H9 (cell line): ENCODE measurements at regions not wholly inside any gene's neighbourhood (a gene's known extent, or its start where the extent isn't known, plus 50 kb on each side); places are given as distances from the start of the nearest gene placed in this dataset.

Experiments used
- DNase-seq: peaks from one replicate; pipeline ENCODE4 v3.0.0-alpha.2; 2017
- H2AFZ ChIP-seq: one replicate; pipeline ENCODE4 v1.6.1; 2013; ENCODE audit warnings: mild to moderate bottlenecking, low read length, control low read depth, moderate library complexity
- H2AK5ac ChIP-seq: 2 replicates; pipeline ENCODE4 v1.6.1; 2013; ENCODE audit warnings: low read length, control low read depth, mixed read lengths; ENCODE audit not compliant: insufficient read length
- H2BK120ac ChIP-seq: one replicate; pipeline ENCODE4 v1.6.1; 2013; ENCODE audit warnings: low read depth, mild to moderate bottlenecking, low read length, control low read depth, inconsistent platforms; ENCODE audit not compliant: poor library complexity, severe bottlenecking
- H2BK12ac ChIP-seq: 2 replicates; pipeline ENCODE4 v1.6.1; 2013; ENCODE audit warnings: low read length, control low read depth, mixed read lengths, low read depth; ENCODE audit not compliant: insufficient read length
- H2BK15ac ChIP-seq: 2 replicates; pipeline ENCODE4 v1.6.1; 2013; ENCODE audit warnings: low read depth, low read length, control low read depth
- H2BK20ac ChIP-seq: one replicate; pipeline ENCODE4 v1.6.1; 2013; ENCODE audit warnings: low read depth, mild to moderate bottlenecking, low read length, control low read depth, inconsistent platforms; ENCODE audit not compliant: poor library complexity, severe bottlenecking
- H2BK5ac ChIP-seq: 2 replicates; pipeline ENCODE4 v1.6.1; 2013; ENCODE audit warnings: low read length, control low read depth, mixed read lengths; ENCODE audit not compliant: insufficient read length
- H3K14ac ChIP-seq: 2 replicates; pipeline ENCODE4 v1.6.1; 2013; ENCODE audit warnings: low read length, control low read depth; ENCODE audit not compliant: insufficient read depth
- H3K18ac ChIP-seq: 2 replicates; pipeline ENCODE4 v1.6.1; 2013; ENCODE audit warnings: low read depth, mild to moderate bottlenecking, mixed read lengths, low read length, control low read depth; ENCODE audit not compliant: insufficient read length
- H3K23ac ChIP-seq: 2 replicates; pipeline ENCODE4 v1.6.1; 2013; ENCODE audit warnings: low read length, control low read depth, mixed read lengths, low read depth; ENCODE audit not compliant: insufficient read length
- H3K23me2 ChIP-seq: 2 replicates; pipeline ENCODE4 v1.6.1; 2013; ENCODE audit warnings: low read depth, mild to moderate bottlenecking, mixed read lengths, low read length, control low read depth; ENCODE audit not compliant: insufficient read length, poor library complexity, severe bottlenecking
- H3K27ac ChIP-seq: 2 replicates; pipeline ENCODE4 v1.5.1; 2013; ENCODE audit warnings: low read length, control low read depth, mixed read lengths, low read depth; ENCODE audit not compliant: insufficient read length
- H3K27me3 ChIP-seq: 2 replicates; pipeline ENCODE4 v1.6.1; 2013; ENCODE audit warnings: low read length, control low read depth, inconsistent platforms; ENCODE audit not compliant: insufficient read depth
- H3K4ac ChIP-seq: 2 replicates; pipeline ENCODE4 v1.6.1; 2013; ENCODE audit warnings: low read depth, mild to moderate bottlenecking, control low read depth, inconsistent platforms, low read length, moderate library complexity
- H3K4me1 ChIP-seq: 2 replicates; pipeline ENCODE4 v1.6.1; 2013; ENCODE audit warnings: low read length, control low read depth, inconsistent platforms; ENCODE audit not compliant: insufficient read depth
- H3K4me2 ChIP-seq: 2 replicates; pipeline ENCODE4 v1.6.1; 2013; ENCODE audit warnings: low read length, control low read depth, mixed read lengths; ENCODE audit not compliant: insufficient read length, insufficient read depth
- H3K56ac ChIP-seq: 2 replicates; pipeline ENCODE4 v1.6.1; 2013; ENCODE audit warnings: low read depth, mild to moderate bottlenecking, mixed read lengths, low read length, control low read depth; ENCODE audit not compliant: insufficient read length
- H3K79me1 ChIP-seq: 2 replicates; pipeline ENCODE4 v1.6.1; 2013; ENCODE audit warnings: low read depth, mild to moderate bottlenecking, moderate library complexity, low read length, control low read depth, inconsistent platforms; ENCODE audit not compliant: insufficient read depth, poor library complexity, severe bottlenecking
- H3K79me2 ChIP-seq: 2 replicates; pipeline ENCODE4 v1.6.1; 2013; ENCODE audit warnings: low read length, control low read depth, inconsistent platforms; ENCODE audit not compliant: insufficient read depth
- H3K9ac ChIP-seq: 2 replicates; pipeline ENCODE4 v1.6.1; 2013; ENCODE audit warnings: low read length, control low read depth, mixed read lengths; ENCODE audit not compliant: insufficient read length; ENCODE audit errors: extremely low read depth
- H3K9me3 ChIP-seq: one replicate; pipeline ENCODE4 v1.6.1; 2013; ENCODE audit warnings: low read depth, low read length, inconsistent platforms; ENCODE audit not compliant: control insufficient read depth
- H3T11ph ChIP-seq: one replicate; pipeline ENCODE4 v1.6.1; 2013; ENCODE audit warnings: mild to moderate bottlenecking, low read length, control low read depth, inconsistent platforms
- H4K20me1 ChIP-seq: one replicate; pipeline ENCODE4 v1.6.1; 2013; ENCODE audit not compliant: control insufficient read depth, insufficient read length, insufficient read depth
- H4K5ac ChIP-seq: 2 replicates; pipeline ENCODE4 v1.6.1; 2013; ENCODE audit warnings: low read depth, mild to moderate bottlenecking, mixed read lengths, low read length, control low read depth; ENCODE audit not compliant: insufficient read length
- H4K8ac ChIP-seq: replicated peaks from 2 replicates; pipeline ENCODE4 v1.6.1; 2013; ENCODE audit warnings: low read length, control low read depth, mixed read lengths, low read depth; ENCODE audit not compliant: insufficient read length
- H4K91ac ChIP-seq: 2 replicates; pipeline ENCODE4 v1.6.1; 2013; ENCODE audit warnings: low read depth, mild to moderate bottlenecking, moderate library complexity, mixed read lengths, low read length, control low read depth; ENCODE audit not compliant: insufficient read length
- H3K27ac Mint-ChIP-seq, 3 experiments: 2 replicates in 2 of 3; 3 replicates in 1 of 3; pipeline ENCODE4 v1.8.0; 2020 to 2021; ENCODE audit warnings: mixed read lengths in 3 of 3, mild to moderate bottlenecking in 1 of 3, moderate library complexity in 1 of 3
- H3K27me3 Mint-ChIP-seq: 2 replicates; pipeline ENCODE4 v1.8.0; 2021; ENCODE audit warnings: low read depth, mild to moderate bottlenecking, moderate library complexity, mixed read lengths
- H3K36me3 Mint-ChIP-seq, 3 experiments: 2 replicates in 2 of 3; 3 replicates in 1 of 3; pipeline ENCODE4 v1.8.0; 2020 to 2021; ENCODE audit warnings: low read depth in 3 of 3, mixed read lengths in 3 of 3; ENCODE audit not compliant: insufficient read depth in 1 of 3
- H3K4me1 Mint-ChIP-seq, 2 experiments: 2 replicates each; pipeline ENCODE4 v1.8.0; 2020; ENCODE audit warnings: mixed read lengths in 2 of 2
- H3K4me3 Mint-ChIP-seq, 2 experiments: 2 replicates in 1 of 2; 3 replicates in 1 of 2; pipeline ENCODE4 v1.8.0; 2020 to 2021; ENCODE audit warnings: mild to moderate bottlenecking in 2 of 2, mixed read lengths in 2 of 2, moderate library complexity in 1 of 2
- H3K9me3 Mint-ChIP-seq, 2 experiments: 2 replicates in 1 of 2; 3 replicates in 1 of 2; pipeline ENCODE4 v1.8.0; 2020; ENCODE audit warnings: mild to moderate bottlenecking in 2 of 2, mixed read lengths in 2 of 2, moderate library complexity in 1 of 2
- WGBS: extraction: QIAGEN DNeasy Blood & Tissue Kit; methylation state at CpG from one replicate; pipeline ENCODE4 v1.1.7; 2013; ENCODE audit warnings: missing lambda C conversion rate, low lambda C conversion rate, mixed read lengths; ENCODE audit not compliant: insufficient read length; ENCODE audit errors: extremely low coverage; 5-methylcytosine and 5-hydroxymethylcytosine counted together
- TF ChIP-seq, protein P1 (sequence below): fragments of 200-600 bp; sonication (generic); conservative IDR thresholded peaks from 3 replicates; pipeline ENCODE4 v1.8.0; 2021; ENCODE audit warnings: antibody characterized with exemption, mild to moderate bottlenecking

DNA sequence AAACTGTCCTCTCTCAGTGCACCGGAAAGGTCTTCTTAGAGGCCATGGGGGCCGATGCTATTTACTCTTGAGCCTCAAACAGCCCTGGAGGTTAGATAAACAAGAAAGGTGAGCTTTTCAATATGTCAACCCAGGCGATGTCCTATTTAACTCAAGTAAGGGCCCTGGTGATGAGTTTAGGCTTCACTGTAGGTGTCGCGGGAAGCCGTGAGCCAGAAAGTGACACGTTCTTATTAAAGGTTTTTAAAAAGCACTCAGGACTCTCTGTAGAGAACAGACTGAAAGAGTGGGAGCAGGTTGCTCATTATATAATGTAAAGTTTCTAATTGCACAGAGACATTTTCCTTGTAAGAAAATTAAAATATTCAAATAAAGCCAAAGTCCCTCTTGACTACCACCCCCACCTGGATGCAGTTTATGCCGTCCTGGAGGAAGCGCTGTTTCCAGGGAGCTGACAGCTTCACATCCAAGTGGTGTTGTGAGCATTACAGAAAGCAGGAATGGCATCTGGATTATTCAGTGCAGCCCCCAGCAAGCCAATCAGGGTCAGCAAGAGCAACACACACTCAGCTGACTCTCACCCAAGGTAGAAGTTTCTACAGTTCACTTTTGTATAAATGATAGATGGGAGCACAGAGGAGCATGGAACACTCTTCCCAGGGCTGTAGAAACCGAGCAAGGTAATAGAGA is 280.3 kb downstream of the DRD1 start:
- Histone ChIP-seq H2BK120ac (no peak overlapping the region), H2BK15ac (no peak overlapping the region), H3K23ac (no peak overlapping the region), H4K8ac (no peak overlapping the region), H3K4ac (no peak overlapping the region), H3K14ac (no peak overlapping the region), H2BK12ac (no peak overlapping the region), H3K27me3 (no peaks in the 10 kb centered on the region), H3K9ac (no peak overlapping the region), H3T11ph (no peak overlapping the region), H4K20me1 (no peaks in the 10 kb centered on the region), H3K56ac (no peak overlapping the region), H3K4me2 (no peak overlapping the region), H4K5ac (no peak overlapping the region), H4K91ac (no peak overlapping the region), H2AFZ (no peak overlapping the region), H3K9me3 (no peaks in the 10 kb centered on the region), H3K27ac (no peak overlapping the region), H3K79me1 (no peaks in the 10 kb centered on the region), H2AK5ac (no peak overlapping the region), H2BK20ac (no peak overlapping the region), H2BK5ac (no peak overlapping the region), H3K18ac (no peak overlapping the region), H3K23me2 (no peaks in the 10 kb centered on the region), H3K4me1 (no peaks in the 10 kb centered on the region), H3K79me2 (no peaks in the 10 kb centered on the region)
- no peak overlapping the region for H3K27ac Mint-ChIP-seq
- no peaks in the 10 kb centered on the region for H3K4me1 Mint-ChIP-seq
- no peaks in the 10 kb centered on the region for H3K36me3 Mint-ChIP-seq
- H3K27me3 Mint-ChIP-seq: peaks cover 3% of the 10 kb centered on the region
- TF ChIP-seq, protein P1, sequence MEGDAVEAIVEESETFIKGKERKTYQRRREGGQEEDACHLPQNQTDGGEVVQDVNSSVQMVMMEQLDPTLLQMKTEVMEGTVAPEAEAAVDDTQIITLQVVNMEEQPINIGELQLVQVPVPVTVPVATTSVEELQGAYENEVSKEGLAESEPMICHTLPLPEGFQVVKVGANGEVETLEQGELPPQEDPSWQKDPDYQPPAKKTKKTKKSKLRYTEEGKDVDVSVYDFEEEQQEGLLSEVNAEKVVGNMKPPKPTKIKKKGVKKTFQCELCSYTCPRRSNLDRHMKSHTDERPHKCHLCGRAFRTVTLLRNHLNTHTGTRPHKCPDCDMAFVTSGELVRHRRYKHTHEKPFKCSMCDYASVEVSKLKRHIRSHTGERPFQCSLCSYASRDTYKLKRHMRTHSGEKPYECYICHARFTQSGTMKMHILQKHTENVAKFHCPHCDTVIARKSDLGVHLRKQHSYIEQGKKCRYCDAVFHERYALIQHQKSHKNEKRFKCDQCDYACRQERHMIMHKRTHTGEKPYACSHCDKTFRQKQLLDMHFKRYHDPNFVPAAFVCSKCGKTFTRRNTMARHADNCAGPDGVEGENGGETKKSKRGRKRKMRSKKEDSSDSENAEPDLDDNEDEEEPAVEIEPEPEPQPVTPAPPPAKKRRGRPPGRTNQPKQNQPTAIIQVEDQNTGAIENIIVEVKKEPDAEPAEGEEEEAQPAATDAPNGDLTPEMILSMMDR: no peak
- no peak overlapping the region for H3K4me3 Mint-ChIP-seq
- DNase-seq: no peak
- WGBS: no CpG with 5 or more reads among the region's 10 CpGs
- no peaks in the 10 kb centered on the region for H3K9me3 Mint-ChIP-seq
